GM19351 (cell line): ENCODE measurements at regions not wholly inside any gene's neighbourhood (a gene's known extent, or its start where the extent isn't known, plus 50 kb on each side); places are given as distances from the start of the nearest gene placed in this dataset.
"Not testable (repeated sequence)": the region's sequence is repeated elsewhere in the genome, so short reads cannot be mapped to it uniquely, and the experiment has no call there.

ENCODE experiments used
- ATAC-seq: cut with Tn5 transposase; IDR thresholded peaks from one replicate; pipeline ENCODE4 v1.9.1; 2021; ENCODE audit warnings: mild to moderate bottlenecking, moderate library complexity; ENCODE audit not compliant: unreplicated experiment

GRCh38 chr17:64728041-64728695 lies 66.1 kb upstream of the SMURF2 start:
- ATAC-seq = no peak

- not testable (repeated sequence) for ATAC-seq
These were observed 63.9 kb upstream of the SMURF2 start for GRCh38 chr17:64726025-64726424.

GRCh38 chr17:64724246-64724645 lies 62.1 kb upstream of the SMURF2 start:
- ATAC-seq = not testable (repeated sequence)

GRCh38 chr17:64723781-64724180 lies 61.7 kb upstream of the SMURF2 start:
- no peak for ATAC-seq

- ATAC-seq = not testable (repeated sequence)
These were observed 59.4 kb upstream of the SMURF2 start for GRCh38 chr17:64721556-64721955.

GRCh38 chr17:64720253-64720652 lies 58.1 kb upstream of the SMURF2 start:
- ATAC-seq = not testable (repeated sequence)

- not testable (repeated sequence) for ATAC-seq
These were observed 57.4 kb upstream of the SMURF2 start for GRCh38 chr17:64719517-64719916.

- not testable (repeated sequence) for ATAC-seq
These were observed 56.7 kb upstream of the SMURF2 start for GRCh38 chr17:64718816-64719215.

- ATAC-seq = no peak
These were observed 56.0 kb upstream of the SMURF2 start for GRCh38 chr17:64718058-64718457.

- not testable (repeated sequence) for ATAC-seq
These were observed 54.4 kb upstream of the SMURF2 start for GRCh38 chr17:64716496-64716895.

- not testable (repeated sequence) for ATAC-seq
These were observed 51.7 kb upstream of the SMURF2 start for GRCh38 chr17:64713786-64714185.

GRCh38 chr17:64712557-64713351 lies 50.6 kb upstream of the SMURF2 start:
- ATAC-seq = peak; percentile 50
